HG02981 (cell line): ENCODE measurements at regions not wholly inside any gene's neighbourhood (a gene's known extent, or its start where the extent isn't known, plus 50 kb on each side); places are given as distances from the start of the nearest gene placed in this dataset.
"Not testable (repeated sequence)": the region's sequence is repeated elsewhere in the genome, so short reads cannot be mapped to it uniquely, and the experiment has no call there.

Experiments
- ATAC-seq: cut with Tn5 transposase; IDR thresholded peaks from one replicate; pipeline ENCODE4 v1.9.1; 2021; ENCODE audit warnings: mild to moderate bottlenecking, moderate library complexity; ENCODE audit not compliant: unreplicated experiment

DNA sequence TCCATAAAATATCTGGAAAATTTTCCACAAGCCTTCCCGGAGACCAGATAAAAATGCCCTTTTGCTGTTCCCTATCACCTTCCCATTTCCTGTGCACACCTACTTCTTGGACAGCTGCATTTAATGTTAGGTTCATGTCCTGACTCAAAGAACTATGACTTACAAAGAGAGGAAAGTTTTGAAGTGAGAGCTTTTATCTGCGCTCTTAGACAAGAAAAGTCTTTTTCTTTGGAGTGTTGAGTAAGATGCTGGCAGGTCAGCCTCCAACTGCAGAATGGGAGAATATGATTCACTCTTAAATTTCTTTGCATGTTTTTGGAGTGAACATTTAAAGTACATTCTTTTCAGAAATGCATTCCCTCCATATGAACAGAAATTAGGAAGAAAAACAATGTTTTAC lies 147.3 kb upstream of the DPH6 start:
- no peak for ATAC-seq

DNA sequence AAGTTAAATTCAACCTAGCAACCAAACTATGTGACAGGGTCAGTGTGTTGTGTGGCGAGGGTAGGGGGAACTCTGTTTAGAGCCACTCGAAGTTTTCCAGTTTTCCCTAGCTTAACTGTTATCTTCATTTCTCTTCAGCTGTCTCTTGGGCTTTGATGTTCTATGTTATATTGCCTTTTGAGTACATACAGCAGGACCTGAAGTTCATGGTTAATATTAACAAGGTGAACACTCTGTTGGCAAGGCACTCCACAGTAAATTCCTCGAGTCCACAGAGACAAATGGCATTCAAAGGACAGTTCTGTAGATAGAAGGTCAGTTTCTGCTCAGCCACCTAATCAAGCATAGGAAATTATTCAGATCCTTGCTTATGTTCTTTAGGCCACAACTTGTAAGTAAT lies 147.9 kb upstream of the DPH6 start:
- no peak for ATAC-seq

DNA sequence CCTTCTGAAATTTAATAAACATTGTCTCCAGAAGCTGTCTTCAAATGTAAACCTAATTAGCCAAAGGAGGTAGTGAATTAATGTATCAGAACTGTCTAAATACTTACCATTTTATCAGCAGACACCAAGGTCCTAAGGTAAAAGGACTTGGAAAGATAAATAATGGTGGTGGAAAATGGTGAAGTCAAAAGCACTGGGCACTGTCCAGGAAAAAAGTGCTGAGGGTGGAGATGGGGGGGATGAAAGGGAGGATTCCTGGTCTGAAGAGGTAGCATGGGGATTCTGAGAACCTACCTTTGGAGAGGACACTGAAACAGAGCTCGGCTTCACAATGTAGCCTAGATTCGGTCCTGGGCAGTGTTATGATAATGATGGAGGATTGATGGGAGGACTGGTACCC lies 149.0 kb upstream of the DPH6 start:
- ATAC-seq, result no peak

DNA sequence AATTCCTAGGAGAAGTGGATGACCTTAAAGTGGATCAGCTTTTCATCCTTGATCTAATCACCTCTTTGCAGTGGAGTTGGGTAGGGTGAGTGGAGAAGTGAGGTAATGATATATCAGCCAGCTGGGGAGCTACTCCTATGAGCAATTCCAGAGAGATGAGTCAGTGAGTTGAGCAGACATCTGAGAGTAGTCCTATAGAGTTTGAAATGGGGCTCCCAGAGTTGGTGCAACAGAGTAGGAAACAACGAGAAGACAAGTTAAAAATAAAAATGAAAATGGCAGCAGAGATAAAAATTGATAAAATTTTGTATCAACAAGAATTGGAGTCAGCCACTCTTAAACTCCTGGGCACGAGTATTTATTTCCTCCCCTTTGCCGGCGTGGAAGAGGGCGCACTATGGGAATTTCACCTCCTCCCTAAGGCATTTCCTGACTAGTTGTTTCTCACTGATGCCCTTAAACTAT lies 150.8 kb upstream of the DPH6 start:
- no peak for ATAC-seq

DNA sequence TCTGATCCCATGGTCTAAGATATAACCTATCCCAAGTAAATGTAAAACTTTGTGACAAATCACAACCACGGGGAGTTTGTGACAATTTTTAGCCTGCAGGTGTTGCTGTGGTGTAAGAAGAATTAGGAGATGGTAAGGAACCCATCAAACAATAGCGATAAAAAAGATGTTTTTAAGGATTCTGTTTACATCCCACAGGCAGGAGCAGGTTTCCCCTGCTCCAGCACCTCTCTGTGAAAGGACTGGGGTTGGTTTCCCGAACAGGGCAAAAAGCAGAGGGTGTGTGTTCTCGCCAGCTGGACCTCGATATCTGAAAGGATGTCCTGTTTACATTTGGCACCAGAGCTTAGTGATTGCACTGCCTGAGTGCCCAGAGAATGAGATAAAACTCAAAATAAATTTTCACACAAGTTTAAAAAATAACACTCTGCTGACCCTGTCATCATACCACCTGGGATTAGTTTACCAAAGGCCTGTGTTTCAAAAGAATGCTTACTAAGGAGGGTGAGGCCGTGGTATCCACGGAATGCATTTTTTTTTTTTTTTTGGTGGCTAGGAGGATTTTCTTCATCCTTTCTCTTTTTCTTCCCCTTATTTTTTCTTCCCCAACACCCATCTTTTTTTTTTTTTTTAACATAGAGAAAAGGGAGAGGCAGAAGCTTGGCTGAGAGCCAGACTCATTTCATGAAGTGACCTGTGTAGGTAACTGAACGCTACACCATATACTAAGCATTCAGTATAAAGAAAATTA lies 151.8 kb upstream of the DPH6 start:
- ATAC-seq, result no peak

DNA sequence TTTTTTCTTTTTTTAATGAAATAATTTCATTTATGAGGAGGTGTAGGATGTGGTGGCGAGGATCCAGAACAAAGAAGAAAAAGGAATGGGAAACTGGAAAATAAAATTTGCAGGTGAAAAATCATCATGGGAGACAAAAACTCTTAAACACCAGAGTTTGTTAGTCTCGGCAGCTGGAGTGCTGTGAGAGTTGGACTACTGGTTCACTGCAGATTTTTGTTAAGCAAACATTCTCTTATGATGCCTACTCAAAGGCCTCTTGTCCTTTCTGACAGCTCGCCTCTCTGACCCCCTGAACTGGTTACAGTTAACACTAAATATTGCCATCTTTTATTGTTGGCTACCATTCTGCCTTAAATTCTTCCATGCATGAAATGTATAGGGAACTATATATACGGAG lies 152.4 kb upstream of the DPH6 start:
- no peak for ATAC-seq

DNA sequence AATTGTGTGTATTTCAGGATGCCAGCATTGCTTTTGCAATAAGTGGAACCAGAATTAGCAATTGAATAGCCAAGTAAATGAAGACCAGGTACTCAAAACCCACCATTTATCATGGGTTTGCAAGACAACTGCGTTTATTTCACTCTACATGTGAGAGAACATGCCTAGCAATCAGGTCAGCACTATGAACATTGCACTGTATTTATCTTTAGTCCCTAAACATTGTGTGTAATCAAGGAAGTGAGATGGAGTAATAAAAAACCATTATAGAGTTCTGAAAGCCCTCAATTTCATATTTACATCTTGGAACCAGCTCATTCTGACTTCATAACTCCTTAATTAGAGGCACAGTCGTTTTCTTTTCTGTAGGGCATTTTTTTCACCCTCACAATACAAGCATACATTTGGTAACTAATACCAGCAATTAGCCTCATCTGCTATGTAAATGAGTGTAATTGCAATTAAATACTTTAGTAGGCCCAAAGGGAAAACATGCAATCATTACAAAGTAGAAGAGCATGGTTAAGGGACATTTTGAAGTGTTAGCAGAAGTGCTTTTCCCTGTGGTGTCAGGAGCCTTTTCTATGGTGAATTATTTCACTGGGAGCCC lies 153.1 kb upstream of the DPH6 start:
- ATAC-seq, result no peak

DNA sequence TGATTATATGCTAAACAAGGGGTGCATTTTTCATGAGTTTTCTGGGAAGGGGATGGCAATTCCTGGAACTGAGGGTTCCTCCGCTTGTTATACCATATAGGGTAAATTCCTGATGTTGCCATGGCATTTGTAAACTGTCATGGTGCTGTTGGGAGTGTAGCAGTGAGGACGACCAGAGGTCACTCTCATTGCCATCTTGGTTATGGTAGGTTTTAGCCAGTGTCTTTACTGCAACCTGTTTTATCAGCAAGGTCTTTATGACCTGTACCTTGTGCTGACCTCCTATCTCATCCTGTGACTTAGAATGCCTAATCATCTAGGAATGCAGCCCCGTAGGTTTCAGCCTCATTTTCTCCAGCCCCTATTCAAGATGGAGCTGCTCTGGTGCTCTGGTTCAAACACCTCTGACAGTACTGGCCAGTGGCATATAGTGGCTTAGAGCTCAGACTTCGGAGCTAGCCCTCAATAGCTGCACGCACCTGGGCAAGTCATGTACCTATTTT lies 154.2 kb upstream of the DPH6 start:
- not testable (repeated sequence) for ATAC-seq

DNA sequence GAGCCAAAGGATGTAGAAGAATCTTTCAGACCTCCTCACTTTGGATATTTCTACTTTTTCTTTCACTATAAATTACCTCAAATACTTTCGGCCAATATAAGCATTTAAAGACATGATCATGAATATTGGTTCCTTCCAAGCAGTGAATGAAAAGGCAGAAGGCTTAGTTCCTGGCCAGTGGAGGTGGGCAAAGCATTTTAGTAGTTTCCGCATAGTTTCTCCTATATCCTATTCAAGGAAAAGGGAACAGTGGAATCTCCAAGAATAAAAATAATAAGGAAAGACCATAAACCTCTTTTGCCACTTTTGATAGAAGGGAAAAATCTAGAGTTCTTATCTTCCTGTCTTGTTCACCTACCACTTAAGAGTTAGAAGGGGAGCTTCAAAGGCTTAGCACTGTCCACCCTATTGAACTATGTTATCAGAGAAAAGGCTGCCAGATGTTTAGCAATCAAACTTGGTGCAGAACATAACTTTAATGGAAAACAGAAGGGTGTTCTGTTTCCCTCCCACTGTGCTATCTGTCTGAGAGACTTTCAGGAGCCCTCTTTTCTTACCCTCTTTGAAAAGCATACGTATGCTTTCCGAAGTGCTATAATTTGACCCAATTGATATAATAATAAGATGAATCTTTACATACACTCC lies 155.6 kb upstream of the DPH6 start:
- no peak for ATAC-seq

DNA sequence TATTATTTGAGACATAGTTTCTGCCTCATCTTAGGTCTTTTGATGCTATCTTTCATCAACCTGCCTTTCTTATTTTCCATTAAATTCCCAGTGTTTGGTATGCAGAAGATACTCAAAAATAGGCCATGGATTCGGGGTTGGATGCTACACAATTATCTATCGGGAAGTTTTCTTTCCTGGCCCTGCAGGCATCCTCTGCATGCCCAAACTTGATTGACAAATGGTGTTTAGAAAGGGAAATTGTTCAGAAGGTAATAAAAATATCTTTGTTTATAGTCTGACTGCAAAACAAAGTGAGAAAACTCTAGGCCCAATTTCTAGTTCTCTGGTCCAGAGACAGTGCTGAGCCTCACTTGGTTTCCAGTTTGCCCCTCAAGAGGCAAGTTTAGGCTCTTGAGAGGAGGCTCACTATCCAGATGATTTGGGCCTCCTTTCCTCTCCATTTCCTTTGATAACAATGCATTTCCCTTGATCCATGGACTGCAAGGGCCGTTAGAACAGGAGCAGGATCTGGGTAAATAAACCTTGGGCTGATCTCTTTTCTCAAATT lies 157.1 kb upstream of the DPH6 start:
- no peak for ATAC-seq

DNA sequence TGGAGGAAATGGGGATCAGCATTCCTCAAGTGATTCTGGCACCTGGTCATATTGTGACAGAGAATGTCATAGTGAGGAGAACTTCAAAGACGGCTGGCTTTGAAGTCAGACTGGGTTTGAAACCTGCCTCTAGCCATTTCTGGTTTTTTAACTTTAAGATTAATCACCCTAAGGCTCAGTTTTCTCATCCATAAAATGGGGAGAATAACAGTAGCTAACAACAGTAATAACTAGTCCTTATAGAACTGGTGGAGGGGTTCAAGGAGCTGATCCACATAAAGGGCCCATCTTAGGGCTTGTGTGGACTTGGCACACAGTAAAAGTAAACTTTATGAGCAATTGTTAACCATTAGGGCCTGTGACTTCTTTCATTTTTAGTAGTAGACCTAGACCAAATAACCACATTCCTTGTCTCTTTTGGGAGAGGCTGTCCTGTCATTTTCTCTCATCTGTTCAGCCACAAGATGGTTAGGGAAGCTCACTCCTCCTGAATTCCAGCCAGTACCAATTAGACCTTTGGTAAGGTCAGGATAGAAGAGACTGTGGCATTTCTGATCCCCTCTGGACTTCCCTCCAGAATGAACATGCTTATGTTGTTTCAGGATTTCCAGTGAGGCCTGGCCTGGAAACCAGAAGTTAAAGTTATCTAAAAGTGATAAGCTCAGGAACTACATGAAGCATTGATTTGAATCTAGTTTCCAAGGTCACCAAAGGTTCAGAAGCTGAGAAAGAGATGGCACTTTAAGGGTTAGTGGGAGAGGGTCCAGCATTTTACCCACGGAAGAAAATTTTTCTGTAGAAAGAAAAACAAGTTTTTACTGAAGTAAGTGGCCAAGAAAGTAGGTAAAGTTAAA lies 159.3 kb upstream of the DPH6 start:
- ATAC-seq, result no peak

DNA sequence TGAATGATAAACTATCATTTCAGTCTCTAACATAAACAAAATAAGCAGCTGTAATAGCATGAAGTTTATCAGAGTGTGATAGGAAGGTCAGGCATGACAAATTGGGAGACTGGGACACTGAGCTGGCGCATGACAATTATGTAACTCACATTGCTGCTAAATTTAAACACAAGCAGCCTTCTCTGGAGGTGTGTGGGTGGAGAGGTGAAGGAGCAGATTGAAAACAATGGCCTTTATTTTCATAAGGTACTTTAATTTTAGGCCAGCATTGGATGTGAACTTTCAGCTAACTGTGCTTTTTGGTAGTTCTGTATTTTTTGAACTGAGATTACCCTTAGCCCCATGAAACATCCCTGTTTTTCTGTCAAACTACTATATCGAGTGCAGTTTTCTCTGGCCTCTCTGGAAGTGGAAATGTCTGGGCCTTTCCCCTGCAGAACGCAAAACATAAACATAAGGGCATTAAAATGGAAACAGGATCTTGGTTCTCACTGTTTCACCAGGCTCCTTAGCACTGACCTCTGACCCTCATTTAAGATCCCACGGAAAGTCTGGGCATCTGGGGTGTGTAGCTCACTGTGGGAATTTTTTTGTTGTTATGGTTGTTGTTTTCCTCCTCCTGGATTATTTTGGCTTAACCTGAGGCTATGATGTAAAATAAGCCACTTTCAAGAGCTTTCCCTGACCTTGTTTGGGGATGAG lies 160.1 kb upstream of the DPH6 start:
- no peak for ATAC-seq

DNA sequence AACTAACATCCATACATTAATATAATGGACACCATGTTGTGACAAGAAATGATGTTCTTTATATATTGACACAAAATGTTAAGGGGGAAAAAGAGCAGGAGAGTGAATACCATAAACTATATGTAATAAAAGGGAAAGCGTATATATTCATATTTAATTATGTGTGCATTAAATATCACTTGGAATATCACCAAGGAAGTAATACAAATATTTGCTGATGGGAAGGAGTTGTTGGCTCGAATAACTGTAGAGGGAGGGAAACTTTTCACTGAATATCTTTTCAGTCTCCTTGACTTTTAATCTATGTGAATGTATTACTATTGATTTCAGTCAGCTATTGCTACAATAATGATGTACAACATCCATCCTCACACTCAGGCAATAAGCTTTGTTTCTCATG lies 167.0 kb upstream of the DPH6 start:
- no peak for ATAC-seq

DNA sequence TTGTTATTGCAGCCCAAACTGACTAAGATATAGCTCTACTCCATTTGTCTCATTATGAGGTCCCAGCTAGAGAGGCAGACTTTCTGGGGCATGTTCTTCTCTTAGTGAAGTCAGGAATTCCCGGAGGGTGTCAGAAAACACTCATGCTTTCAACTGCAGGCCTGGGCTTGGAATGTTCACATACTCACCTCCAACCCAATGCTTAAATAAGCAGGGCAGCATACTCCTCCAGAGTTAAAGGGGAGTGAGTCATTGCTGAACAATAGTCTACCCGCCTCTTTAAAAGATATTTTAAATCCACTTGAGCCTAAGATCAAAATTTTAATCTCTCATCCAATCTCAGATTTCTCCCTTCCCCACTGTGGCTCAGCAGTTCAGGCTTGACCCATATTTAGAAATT lies 167.8 kb upstream of the DPH6 start:
- no peak for ATAC-seq

DNA sequence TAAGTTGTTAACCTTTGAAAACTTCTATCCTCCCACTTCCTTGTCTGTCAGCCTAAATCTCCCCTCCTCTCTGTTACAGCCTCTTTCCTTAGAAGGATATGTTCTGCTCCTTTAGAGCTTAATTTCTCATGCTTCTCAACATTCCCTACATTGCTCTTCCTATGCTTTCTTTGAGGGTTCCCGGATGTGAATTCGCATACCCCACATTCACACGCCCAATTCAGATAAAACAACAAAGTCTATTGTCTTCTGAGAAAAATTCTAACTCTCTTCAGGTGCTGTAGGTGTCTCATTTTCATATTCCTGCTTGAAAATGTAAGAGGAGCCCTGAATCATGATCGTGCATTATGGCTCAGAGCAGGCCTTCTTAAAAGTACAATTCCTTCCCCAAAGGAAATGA lies 171.8 kb upstream of the DPH6 start:
- no peak for ATAC-seq

DNA sequence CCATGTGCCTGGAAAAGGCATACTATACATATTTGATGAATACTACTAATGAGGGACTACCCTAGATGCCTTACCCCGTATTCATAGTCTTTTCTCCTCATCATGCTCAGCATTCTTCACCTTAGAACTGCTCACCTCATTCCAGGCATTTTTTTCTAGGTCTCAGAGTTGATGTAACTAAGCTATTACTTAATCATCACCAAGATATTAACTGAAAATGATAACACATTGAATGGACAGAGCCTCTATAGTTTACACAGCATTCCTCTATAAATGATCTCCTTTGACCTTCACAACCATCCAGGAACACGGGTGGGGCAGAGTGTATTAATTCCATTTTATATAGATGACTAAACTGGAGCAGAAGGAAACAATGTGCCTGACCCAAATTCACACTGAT lies 174.1 kb upstream of the DPH6 start:
- no peak for ATAC-seq

DNA sequence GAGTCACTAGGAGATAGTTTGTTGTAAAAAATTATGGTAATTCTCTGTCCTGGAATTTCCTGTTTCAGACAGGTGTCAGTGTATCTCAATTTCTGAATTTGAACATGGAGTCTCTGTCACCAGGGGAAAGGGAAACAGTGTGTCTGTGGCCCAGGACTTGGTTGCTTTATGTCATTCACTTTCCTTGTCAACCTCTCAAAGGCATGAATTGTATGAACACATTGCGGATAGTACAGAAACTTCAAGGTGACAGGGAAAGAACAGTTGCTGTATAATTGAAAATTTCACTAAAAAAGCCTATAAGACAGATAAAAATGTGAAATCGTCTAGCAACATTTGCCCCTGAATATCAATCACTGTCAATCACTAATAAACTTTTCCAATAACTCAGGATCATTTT lies 175.0 kb upstream of the DPH6 start:
- ATAC-seq, result no peak

DNA sequence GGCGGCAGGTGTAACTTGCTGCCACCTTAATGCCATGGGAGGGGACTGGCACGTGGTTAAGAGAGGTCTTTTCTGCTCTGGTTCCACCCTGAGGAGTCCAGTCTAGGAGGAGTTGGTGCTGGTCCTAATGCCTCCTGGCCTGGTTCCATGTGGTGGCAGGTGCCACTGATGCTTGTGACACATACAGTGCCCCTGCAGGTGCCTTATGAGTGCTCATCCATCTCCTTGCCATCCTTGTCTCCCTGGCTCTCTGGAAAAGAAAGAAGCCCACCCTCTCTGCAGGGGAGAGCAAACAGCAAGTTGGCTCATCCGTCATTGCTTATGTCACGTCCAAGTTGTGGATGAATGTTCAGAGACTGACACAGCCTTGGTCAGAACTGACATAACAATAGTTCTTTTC lies 175.8 kb upstream of the DPH6 start:
- ATAC-seq, result no peak

DNA sequence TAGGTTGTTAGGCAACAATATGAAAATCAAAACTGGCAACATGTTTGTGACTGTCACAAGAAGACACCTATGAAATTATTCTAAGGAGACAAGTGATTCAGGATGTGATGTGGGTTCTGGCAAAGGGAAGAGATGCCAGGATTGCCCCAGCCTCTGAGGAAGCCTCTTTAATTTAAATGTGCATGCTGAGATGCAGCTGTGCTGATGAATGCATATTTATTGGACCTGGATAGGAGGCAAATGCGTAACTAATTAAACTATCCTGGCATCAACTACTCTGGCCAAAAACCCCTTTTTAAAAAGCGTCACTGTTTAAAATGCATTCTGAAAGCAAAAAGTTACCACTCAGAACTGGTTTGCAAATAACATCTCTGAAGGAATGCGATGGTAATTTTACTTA lies 176.5 kb upstream of the DPH6 start:
- no peak for ATAC-seq

DNA sequence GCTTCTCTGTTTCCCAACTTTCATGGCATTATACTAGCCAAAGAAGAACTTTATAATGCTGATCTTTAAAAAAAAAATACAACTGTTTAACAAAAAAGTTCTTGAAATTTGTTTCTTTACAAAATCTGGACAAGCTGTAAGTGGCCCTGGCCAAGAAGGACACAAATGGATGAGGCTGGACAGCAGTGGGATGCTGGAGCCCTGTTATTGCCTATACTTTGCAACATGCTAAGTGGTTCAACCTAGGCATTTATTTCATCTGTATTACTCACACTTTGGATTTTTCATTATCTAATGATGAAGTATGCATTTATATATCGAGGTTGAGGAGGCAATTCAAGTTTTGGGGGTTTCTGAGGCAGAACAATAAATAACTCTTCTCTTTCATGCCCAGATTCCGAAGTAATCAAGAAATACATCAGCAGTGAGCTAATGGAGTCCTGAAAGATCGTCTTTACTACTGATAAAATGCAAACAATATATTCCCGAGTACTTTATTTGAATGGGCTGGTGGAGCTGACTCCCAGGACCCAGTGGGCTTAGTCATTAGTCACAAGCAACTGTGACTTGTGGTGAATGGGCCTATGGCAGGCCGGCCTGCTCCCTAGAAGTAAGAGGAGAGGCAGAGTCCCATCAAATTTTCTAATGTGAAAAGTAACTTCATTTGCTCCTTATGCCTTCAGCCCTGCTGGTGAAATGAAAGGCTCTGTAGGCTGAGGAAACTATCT lies 177.3 kb upstream of the DPH6 start:
- no peak for ATAC-seq
